H1 (cell line): ENCODE measurements at regions not wholly inside any gene's neighbourhood (a gene's known extent, or its start where the extent isn't known, plus 50 kb on each side); places are given as distances from the start of the nearest gene placed in this dataset.
A peak's percentile ranks its signal among the peaks of the same experiment; 100 is the strongest.
"Not testable (repeated sequence)": the region's sequence is repeated elsewhere in the genome, so short reads cannot be mapped to it uniquely, and the experiment has no call there.

Source experiments
- CTCF ChIA-PET: fragments of 300-600 bp; sonication (Branson Sonifier 250); formaldehyde crosslinking; loops from one replicate; lab custom pipeline; 2021; ENCODE audit not compliant: partially characterized antibody; lab: Charles Lee
- POLR2A ChIA-PET: fragments of 300-600 bp; sonication (Branson Sonifier 250); formaldehyde crosslinking; loops from one replicate; lab custom pipeline; 2021; ENCODE audit warnings: inconsistent platforms; ENCODE audit not compliant: partially characterized antibody; lab: Charles Lee
- DNase-seq, 2 experiments: peaks; one replicate each; pipeline versions ENCODE4 v3.0.0 to v3.0.0-alpha.2; 2010 to 2022; ENCODE audit warnings: low spot score in 2 of 2, low read depth in 1 of 2, mixed read lengths in 1 of 2
- FAIRE-seq: peaks from 2 replicates; lab custom pipeline; 2011; peaks lifted over from hg19 to GRCh38; lab: Jason Lieb, UNC
- H2AFZ ChIP-seq: 2 replicates; pipeline ENCODE4 v1.8.1; 2012; ENCODE audit warnings: low read length, inconsistent platforms
- H2AK5ac ChIP-seq: 2 replicates; pipeline ENCODE4 v1.6.1; 2013; ENCODE audit warnings: low read depth, low read length
- H2BK120ac ChIP-seq: replicated peaks from 2 replicates; pipeline ENCODE3; 2013; ENCODE audit warnings: low read depth, low read length, inconsistent platforms
- H2BK12ac ChIP-seq: 2 replicates; pipeline ENCODE4 v1.6.1; 2013; ENCODE audit warnings: low read depth, low read length
- H2BK15ac ChIP-seq: 2 replicates; pipeline ENCODE4 v1.6.1; 2013; ENCODE audit warnings: low read length
- H2BK20ac ChIP-seq: 2 replicates; pipeline ENCODE4 v1.6.1; 2013; ENCODE audit warnings: low read length
- H2BK5ac ChIP-seq: 2 replicates; pipeline ENCODE4 v1.6.1; 2013; ENCODE audit warnings: low read depth, low read length
- H3K14ac ChIP-seq: 2 replicates; pipeline ENCODE4 v1.6.1; 2013; ENCODE audit warnings: inconsistent platforms; ENCODE audit not compliant: insufficient read length
- H3K18ac ChIP-seq: 2 replicates; pipeline ENCODE4 v1.6.1; 2013; ENCODE audit warnings: low read length; ENCODE audit errors: extremely low read depth
- H3K23ac ChIP-seq: 2 replicates; pipeline ENCODE4 v1.6.1; 2013; ENCODE audit warnings: inconsistent platforms; ENCODE audit not compliant: insufficient read length
- H3K23me2 ChIP-seq: 2 replicates; pipeline ENCODE4 v1.6.1; 2013; ENCODE audit warnings: low read depth, low read length
- H3K27ac ChIP-seq: 2 replicates; pipeline ENCODE4 v1.6.1; 2011; ENCODE audit warnings: low read depth, low read length, inconsistent platforms
- H3K27me3 ChIP-seq, 4 experiments: replicated peaks in 1 of 4; 1 replicate in 1 of 4; 2 replicates in 3 of 4; pipeline versions ENCODE4 v1.6.1 to v1.8.1; 2011 to 2013; ENCODE audit warnings: low read length in 3 of 4, mild to moderate bottlenecking in 3 of 4, inconsistent platforms in 2 of 4, mixed read lengths in 2 of 4, moderate library complexity in 1 of 4; ENCODE audit not compliant: control insufficient read depth in 3 of 4, insufficient read depth in 3 of 4; ENCODE audit errors: extremely low read depth in 1 of 4
- H3K36me3 ChIP-seq, 4 experiments: 2 replicates each; pipeline versions ENCODE4 v1.6.1 to v1.8.1; 2011 to 2013; ENCODE audit warnings: mild to moderate bottlenecking in 4 of 4, low read length in 3 of 4, moderate library complexity in 2 of 4, control low read depth in 1 of 4, inconsistent platforms in 1 of 4; ENCODE audit not compliant: insufficient read depth in 4 of 4, control insufficient read depth in 2 of 4
- H3K4ac ChIP-seq: replicated peaks from 2 replicates; pipeline ENCODE3; 2013; ENCODE audit warnings: low read length, low read depth, mixed read lengths, inconsistent platforms; ENCODE audit not compliant: insufficient read length
- H3K4me1 ChIP-seq, 4 experiments: replicated peaks in 1 of 4; 1 replicate in 1 of 4; 2 replicates in 3 of 4; pipeline versions ENCODE4 v1.6.1 to v1.8.1; 2011 to 2013; ENCODE audit warnings: low read length in 3 of 4, inconsistent platforms in 2 of 4, mixed read lengths in 1 of 4; ENCODE audit not compliant: insufficient read depth in 4 of 4, control insufficient read depth in 3 of 4
- H3K4me2 ChIP-seq, 2 experiments: 2 replicates each; pipeline versions ENCODE4 v1.6.1 to v1.8.1; 2011 to 2013; ENCODE audit warnings: low read depth in 2 of 2, low read length in 2 of 2, control low read depth in 1 of 2, inconsistent platforms in 1 of 2, mild to moderate bottlenecking in 1 of 2; ENCODE audit not compliant: insufficient read depth in 1 of 2
- H3K4me3 ChIP-seq, 4 experiments: fragments of 200-600, 300-600 bp in 1 of 4; sonication (generic), shearing (Covaris generic), sonication (Bioruptor Twin) in 1 of 4; 2 replicates each; pipeline versions ENCODE4 v1.5.1 to v1.8.1; 2011 to 2016; ENCODE audit warnings: low read length in 4 of 4, low read depth in 3 of 4, control low read depth in 2 of 4, inconsistent platforms in 2 of 4, mild to moderate bottlenecking in 2 of 4, mixed read lengths in 1 of 4, moderate library complexity in 1 of 4; ENCODE audit not compliant: insufficient read depth in 2 of 4; ENCODE audit errors: extremely low read depth in 1 of 4
- H3K56ac ChIP-seq: replicated peaks from 2 replicates; pipeline ENCODE3; 2013; ENCODE audit warnings: low read depth, mild to moderate bottlenecking, mixed read lengths, low read length, inconsistent platforms; ENCODE audit not compliant: insufficient read length
- H3K79me1 ChIP-seq: 2 replicates; pipeline ENCODE4 v1.6.1; 2013; ENCODE audit warnings: low read depth, low read length, control low read depth
- H3K79me2 ChIP-seq, 2 experiments: 2 replicates each; pipeline versions ENCODE4 v1.6.1 to v1.8.1; 2012 to 2013; ENCODE audit warnings: low read length in 2 of 2, mild to moderate bottlenecking in 2 of 2, inconsistent platforms in 1 of 2; ENCODE audit not compliant: insufficient read depth in 2 of 2, control insufficient read depth in 1 of 2
- H3K9ac ChIP-seq, 4 experiments: replicated peaks in 1 of 4; 1 replicate in 1 of 4; 2 replicates in 3 of 4; pipeline versions ENCODE4 v1.6.1 to v1.8.1; 2011 to 2013; ENCODE audit warnings: low read depth in 3 of 4, low read length in 3 of 4, control low read depth in 2 of 4, mild to moderate bottlenecking in 2 of 4, moderate library complexity in 2 of 4, inconsistent platforms in 1 of 4; ENCODE audit errors: extremely low read depth in 1 of 4
- H3K9me3 ChIP-seq, 2 experiments: 2 replicates each; pipeline versions ENCODE4 v1.6.1 to v1.8.1; 2012 to 2013; ENCODE audit warnings: mild to moderate bottlenecking in 2 of 2, moderate library complexity in 2 of 2, control low read depth in 1 of 2, inconsistent platforms in 1 of 2, low read depth in 1 of 2, low read length in 1 of 2, mixed read lengths in 1 of 2; ENCODE audit not compliant: insufficient read depth in 2 of 2
- H4K20me1 ChIP-seq, 2 experiments: replicated peaks in 1 of 2; 2 replicates each; pipeline versions ENCODE3 to v1.8.1; 2011 to 2013; ENCODE audit warnings: inconsistent platforms in 2 of 2, low read length in 2 of 2, mild to moderate bottlenecking in 1 of 2; ENCODE audit not compliant: insufficient read depth in 2 of 2, control insufficient read depth in 1 of 2
- H4K5ac ChIP-seq: 2 replicates; pipeline ENCODE4 v1.6.1; 2013; ENCODE audit warnings: low read length, low read depth, mixed read lengths, inconsistent platforms; ENCODE audit not compliant: insufficient read length
- H4K8ac ChIP-seq: 2 replicates; pipeline ENCODE4 v1.8.0; 2013; ENCODE audit warnings: mild to moderate bottlenecking, moderate library complexity, low read length, inconsistent platforms; ENCODE audit not compliant: insufficient read depth; ENCODE audit errors: extremely low read depth
- H4K91ac ChIP-seq: replicated peaks from 2 replicates; pipeline ENCODE3; 2013; ENCODE audit warnings: low read length, mixed read lengths, inconsistent platforms; ENCODE audit not compliant: insufficient read length
- EP300 ChIP-seq, 2 experiments: IDR thresholded peaks; 1 replicate in 1 of 2; 2 replicates in 1 of 2; pipeline ENCODE4 v1.6.1; 2011 to 2012; ENCODE audit warnings: low read depth in 2 of 2, low read length in 2 of 2, mild to moderate bottlenecking in 2 of 2, borderline replicate concordance in 1 of 2, inconsistent platforms in 1 of 2, moderate library complexity in 1 of 2
- WGBS, 2 experiments: shearing (Covaris generic) in 1 of 2; methylation state at CpG; one replicate each; pipeline versions ENCODE4 v1.1.6 to v1.1.7; 2013 to 2015; ENCODE audit warnings: low lambda C conversion rate in 2 of 2, mixed read lengths in 2 of 2, inconsistent platforms in 1 of 2, low coverage in 1 of 2, missing lambda C conversion rate in 1 of 2; ENCODE audit not compliant: insufficient replicate concordance in 2 of 2, insufficient coverage in 1 of 2, insufficient read length in 1 of 2; ENCODE audit errors: extremely low coverage in 1 of 2, missing lambda C conversion rate in 1 of 2; 5-methylcytosine and 5-hydroxymethylcytosine counted together

- CTCF ChIA-PET, H2BK5ac ChIP-seq, H3K4me1 ChIP-seq, H3K27me3 ChIP-seq, H3K79me1 ChIP-seq, H2BK120ac ChIP-seq, H2BK15ac ChIP-seq, H3K23me2 ChIP-seq, H3K9ac ChIP-seq, DNase-seq, H2BK20ac ChIP-seq, H3K23ac ChIP-seq, H2AFZ ChIP-seq, H3K9me3 ChIP-seq, H3K4me2 ChIP-seq, H4K8ac ChIP-seq: not testable (repeated sequence)
- TF ChIP-seq EP300 (IDR thresholded peaks at IDR 0.05; ENCODE audit: borderline replicate concordance in 1 of 2, low read depth in 2 of 2, low read length in 2 of 2) = peak in 1 of 2 experiments; percentile 53; a peak in 1 of 3 replicates
- TF ChIP-seq, all 59 proteins: peak for 1; not testable (repeated sequence) for 58
- H3K18ac ChIP-seq, H3K4me3 ChIP-seq, POLR2A ChIA-PET, H3K4ac ChIP-seq, H3K27ac ChIP-seq, H2AK5ac ChIP-seq, H4K20me1 ChIP-seq, FAIRE-seq, H4K91ac ChIP-seq, H3K36me3 ChIP-seq, H3K56ac ChIP-seq, H3K79me2 ChIP-seq, H2BK12ac ChIP-seq, H3K14ac ChIP-seq, H4K5ac ChIP-seq: not testable (repeated sequence)
- WGBS, 2 experiments = 98% methylated on average over 6 of the region's 6 CpGs; no CpG with 5 or more reads in 1 of the 2 experiments
These were observed 448.9 kb downstream of the ARL4A start for GRCh38 chr7:13136345-13136744.
